GM12878 (cell line): ENCODE measurements at regions not wholly inside any gene's neighbourhood (a gene's known extent, or its start where the extent isn't known, plus 50 kb on each side); places are given as distances from the start of the nearest gene placed in this dataset.

Experiments used
- EED ChIP-seq: sonication (generic); IDR thresholded peaks from 2 replicates; pipeline ENCODE4 v1.6.1; 2016; ENCODE audit warnings: antibody characterized with exemption, low read depth
- TBL1XR1 ChIP-seq: IDR thresholded peaks from 2 replicates; pipeline ENCODE4 v1.6.1; 2012; ENCODE audit warnings: low read depth, low read length, improper control_type of control experiment
- TF ChIP-seq, protein P1 (sequence below), 3 experiments: IDR thresholded peaks in 2 of 3; conservative IDR thresholded peaks in 1 of 3; 2 replicates each; pipeline ENCODE4 v1.5.1; 2011; ENCODE audit warnings: low read depth in 3 of 3, low read length in 3 of 3, mild to moderate bottlenecking in 3 of 3, control low read depth in 2 of 3, moderate library complexity in 2 of 3, inconsistent platforms in 1 of 3, mixed read lengths in 1 of 3; ENCODE audit not compliant: control insufficient read depth in 2 of 3, insufficient read depth in 1 of 3; ENCODE audit errors: extremely low read depth in 1 of 3

DNA sequence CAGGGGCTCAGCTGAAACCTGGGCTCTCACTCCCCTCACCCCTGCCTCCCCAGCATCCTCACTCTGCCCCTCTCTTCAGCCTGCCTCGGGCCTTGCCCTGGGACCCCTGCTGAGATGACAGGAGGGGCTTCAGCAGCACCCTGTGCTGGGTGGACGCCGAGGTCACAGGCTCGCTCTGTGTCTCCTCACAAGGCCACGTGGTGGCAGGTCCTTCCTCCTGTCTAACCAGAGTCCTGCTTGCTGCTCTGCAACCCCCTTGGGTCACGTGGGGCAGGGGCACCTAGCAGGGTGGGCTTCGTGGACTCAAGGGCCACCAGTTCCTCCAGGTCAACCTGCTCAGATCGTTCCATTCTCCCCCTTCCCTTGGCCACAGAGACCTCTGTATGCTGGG is 90.4 kb downstream of the TMEM121 start:
- TF ChIP-seq, protein P1, sequence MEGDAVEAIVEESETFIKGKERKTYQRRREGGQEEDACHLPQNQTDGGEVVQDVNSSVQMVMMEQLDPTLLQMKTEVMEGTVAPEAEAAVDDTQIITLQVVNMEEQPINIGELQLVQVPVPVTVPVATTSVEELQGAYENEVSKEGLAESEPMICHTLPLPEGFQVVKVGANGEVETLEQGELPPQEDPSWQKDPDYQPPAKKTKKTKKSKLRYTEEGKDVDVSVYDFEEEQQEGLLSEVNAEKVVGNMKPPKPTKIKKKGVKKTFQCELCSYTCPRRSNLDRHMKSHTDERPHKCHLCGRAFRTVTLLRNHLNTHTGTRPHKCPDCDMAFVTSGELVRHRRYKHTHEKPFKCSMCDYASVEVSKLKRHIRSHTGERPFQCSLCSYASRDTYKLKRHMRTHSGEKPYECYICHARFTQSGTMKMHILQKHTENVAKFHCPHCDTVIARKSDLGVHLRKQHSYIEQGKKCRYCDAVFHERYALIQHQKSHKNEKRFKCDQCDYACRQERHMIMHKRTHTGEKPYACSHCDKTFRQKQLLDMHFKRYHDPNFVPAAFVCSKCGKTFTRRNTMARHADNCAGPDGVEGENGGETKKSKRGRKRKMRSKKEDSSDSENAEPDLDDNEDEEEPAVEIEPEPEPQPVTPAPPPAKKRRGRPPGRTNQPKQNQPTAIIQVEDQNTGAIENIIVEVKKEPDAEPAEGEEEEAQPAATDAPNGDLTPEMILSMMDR (IDR thresholded peaks at IDR 0.05 in 2 of 3, conservative IDR thresholded peaks at IDR 0.05 in 1 of 3; ENCODE audit: control insufficient read depth in 2 of 3, extremely low read depth in 1 of 3, insufficient read depth in 1 of 3, low read depth in 3 of 3, low read length in 3 of 3): no peak
- no peak for TF ChIP-seq TBL1XR1
- TF ChIP-seq EED: no peak
